M059J (cell line): ENCODE measurements at regions not wholly inside any gene's neighbourhood (a gene's known extent, or its start where the extent isn't known, plus 50 kb on each side); places are given as distances from the start of the nearest gene placed in this dataset.

ENCODE experiments used
- DNase-seq: peaks from one replicate; pipeline ENCODE4 v3.0.0-alpha.2; 2012; ENCODE audit warnings: low read depth

- DNase-seq: no peak
These were observed 256.2 kb upstream of the PITRM1 start for GRCh38 chr10:3428826-3429225.

- DNase-seq: no peak
These were observed 255.4 kb upstream of the PITRM1 start for GRCh38 chr10:3427950-3428354.

GRCh38 chr10:3427347-3427746 lies 254.8 kb upstream of the PITRM1 start:
- DNase-seq: no peak

GRCh38 chr10:3426190-3426845 lies 253.7 kb upstream of the PITRM1 start:
- DNase-seq: peak; percentile 86

- DNase-seq: no peak
These were observed 253.1 kb upstream of the PITRM1 start for GRCh38 chr10:3425716-3426115.

GRCh38 chr10:3425261-3425660 lies 252.7 kb upstream of the PITRM1 start:
- no peak for DNase-seq

GRCh38 chr10:3424111-3424851 lies 251.7 kb upstream of the PITRM1 start:
- DNase-seq: peak; percentile 86

- no peak for DNase-seq
These were observed 250.8 kb upstream of the PITRM1 start for GRCh38 chr10:3423384-3423783.

GRCh38 chr10:3422282-3422681 lies 249.7 kb upstream of the PITRM1 start:
- no peak for DNase-seq

- no peak for DNase-seq
These were observed 249.1 kb upstream of the PITRM1 start for GRCh38 chr10:3421537-3422257.

- DNase-seq: no peak
These were observed 248.2 kb upstream of the PITRM1 start for GRCh38 chr10:3420527-3421469.

- DNase-seq: no peak
These were observed 247.3 kb upstream of the PITRM1 start for GRCh38 chr10:3419719-3420495.

GRCh38 chr10:3418926-3419325 lies 246.3 kb upstream of the PITRM1 start:
- no peak for DNase-seq

- DNase-seq: no peak
These were observed 245.6 kb upstream of the PITRM1 start for GRCh38 chr10:3418041-3418754.

GRCh38 chr10:3417096-3417495 lies 244.5 kb upstream of the PITRM1 start:
- DNase-seq: no peak

GRCh38 chr10:3415878-3416605 lies 243.5 kb upstream of the PITRM1 start:
- DNase-seq: no peak

GRCh38 chr10:3415038-3415736 lies 242.6 kb upstream of the PITRM1 start:
- DNase-seq: no peak

GRCh38 chr10:3414667-3415023 lies 242.1 kb upstream of the PITRM1 start:
- DNase-seq: no peak
